ENCODE measurements at regions not wholly inside any gene's neighbourhood (a gene's known extent, or its start where the extent isn't known, plus 50 kb on each side); places are given as distances from the start of the nearest gene placed in this dataset.
A peak's percentile ranks its signal among the peaks of the same experiment; 100 is the strongest.

DNA sequence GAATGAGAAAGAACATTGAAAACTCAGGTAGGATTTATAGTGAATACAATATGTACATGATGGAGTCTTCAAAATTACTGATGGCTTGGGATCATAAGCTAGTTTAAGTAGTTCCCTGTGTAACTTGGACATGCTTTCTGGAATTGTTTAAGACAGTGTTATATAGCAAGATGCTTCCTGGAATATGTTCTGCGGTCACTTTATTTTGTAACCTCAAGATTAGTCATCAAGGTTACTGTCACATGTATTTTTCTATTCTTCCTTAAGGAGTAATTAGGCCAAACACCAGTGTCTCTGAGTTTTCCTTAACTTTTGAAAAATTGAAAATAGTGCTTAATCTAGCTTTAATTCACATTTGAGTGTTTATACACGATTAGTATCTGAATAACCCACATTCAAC is 760.3 kb upstream of the ARRDC4 start:
- Mint-ChIP-seq H3K9me3 (no peaks in the 10 kb centered on the region), H3K36me3 (ENCODE audit: low read depth) (no peaks in the 10 kb centered on the region), H3K27me3 (no peaks in the 10 kb centered on the region), H3K27ac (no peak overlapping the region), H3K4me1 (no peaks in the 10 kb centered on the region), H3K4me3 (no peak overlapping the region)
- ChIA-PET CTCF (no interaction called here), POLR2A (no interaction called here)
- no peak for DNase-seq

DNA sequence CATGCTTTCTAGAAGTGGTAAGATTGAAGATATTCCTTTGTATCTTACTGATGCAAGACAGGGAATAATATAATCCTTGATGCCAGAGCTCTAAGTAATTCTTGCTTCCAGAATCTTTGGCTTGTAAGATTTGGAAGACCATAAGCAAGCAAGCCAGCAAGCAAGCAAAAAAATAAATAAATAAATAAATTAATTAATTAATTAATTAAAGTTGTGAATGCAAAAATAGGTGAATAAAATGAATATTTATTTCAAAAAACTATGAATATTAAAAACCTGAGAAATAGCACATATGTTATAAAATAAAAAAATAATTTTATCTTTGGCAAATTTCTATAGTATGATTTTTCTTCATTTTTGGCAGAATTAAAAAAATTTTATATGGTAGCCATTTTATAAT is 750.2 kb upstream of the ARRDC4 start:
- no peaks in the 10 kb centered on the region for H3K27me3 Mint-ChIP-seq
- no peak overlapping the region for H3K4me3 Mint-ChIP-seq
- ChIA-PET CTCF (no interaction called here), POLR2A (no interaction called here)
- no peaks in the 10 kb centered on the region for H3K9me3 Mint-ChIP-seq
- H3K36me3 Mint-ChIP-seq (ENCODE audit: low read depth): no peaks in the 10 kb centered on the region
- H3K4me1 Mint-ChIP-seq: no peaks in the 10 kb centered on the region
- H3K27ac Mint-ChIP-seq: no peak overlapping the region
- no peak for DNase-seq

DNA sequence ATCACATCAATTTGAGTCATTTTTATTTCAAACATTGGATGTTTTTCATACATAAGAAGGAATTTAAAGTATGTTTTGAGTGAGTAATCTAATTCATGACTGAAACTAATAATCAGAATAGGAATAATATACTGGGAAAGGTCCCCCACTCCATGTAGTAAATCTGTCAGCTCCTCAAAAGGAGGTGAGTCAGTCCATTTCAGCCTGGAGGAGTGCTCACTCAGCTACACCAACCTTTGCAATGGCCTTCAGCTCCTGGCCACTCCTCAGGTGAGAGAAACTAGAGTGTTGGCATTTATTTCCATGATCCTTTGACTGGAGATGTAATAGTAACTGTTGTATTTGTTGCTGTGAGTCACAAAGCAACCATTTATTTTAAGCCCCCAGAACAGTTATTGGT is 744.9 kb upstream of the ARRDC4 start:
- Mint-ChIP-seq H3K9me3 (no peaks in the 10 kb centered on the region), H3K27ac (no peak overlapping the region)

DNA sequence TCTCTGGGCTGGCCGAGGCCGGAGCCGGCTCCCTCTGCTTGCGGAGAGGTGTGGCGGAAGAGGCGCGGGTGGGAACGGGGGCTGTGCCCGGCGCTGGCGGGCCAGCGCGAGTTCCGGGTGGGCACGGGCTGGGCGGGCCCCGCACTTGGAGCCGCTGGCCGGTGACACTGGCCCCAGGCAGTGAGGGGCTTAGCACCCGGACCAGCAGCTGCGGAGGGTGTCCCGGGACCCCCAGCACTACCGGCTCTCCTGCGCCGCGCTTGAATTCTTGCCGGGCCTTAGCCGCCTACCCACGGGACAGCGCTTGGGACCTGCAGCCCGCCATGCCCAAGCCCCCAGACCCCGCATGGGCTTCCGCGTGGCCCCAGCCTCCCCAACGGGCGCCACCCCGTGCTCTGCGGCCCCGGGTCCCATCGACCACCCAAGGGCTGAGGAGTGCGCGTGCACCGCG is 736.3 kb upstream of the ARRDC4 start:
- DNase-seq: no peak
- Mint-ChIP-seq H3K27me3 (no peaks in the 10 kb centered on the region), H3K36me3 (ENCODE audit: low read depth) (no peaks in the 10 kb centered on the region), H3K9me3 (no peaks in the 10 kb centered on the region), H3K27ac (no peak overlapping the region), H3K4me3 (no peak overlapping the region), H3K4me1 (no peaks in the 10 kb centered on the region)
- POLR2A ChIA-PET: no interaction called here
- CTCF ChIA-PET: interaction anchor here (0.7 kb wide), 2 partner anchors 314 to 565 kb away, joined by 3 to 4 read pairs; no protein-coding TSS in a partner anchor

More for the DNA sequence above, 744.9 kb upstream of the ARRDC4 start:
- Mint-ChIP-seq H3K36me3 (ENCODE audit: low read depth) (no peaks in the 10 kb centered on the region), H3K4me1 (no peaks in the 10 kb centered on the region), H3K27me3 (no peaks in the 10 kb centered on the region), H3K4me3 (no peak overlapping the region)
- ChIA-PET POLR2A (no interaction called here), CTCF (no interaction called here)
- no peak for DNase-seq

DNA sequence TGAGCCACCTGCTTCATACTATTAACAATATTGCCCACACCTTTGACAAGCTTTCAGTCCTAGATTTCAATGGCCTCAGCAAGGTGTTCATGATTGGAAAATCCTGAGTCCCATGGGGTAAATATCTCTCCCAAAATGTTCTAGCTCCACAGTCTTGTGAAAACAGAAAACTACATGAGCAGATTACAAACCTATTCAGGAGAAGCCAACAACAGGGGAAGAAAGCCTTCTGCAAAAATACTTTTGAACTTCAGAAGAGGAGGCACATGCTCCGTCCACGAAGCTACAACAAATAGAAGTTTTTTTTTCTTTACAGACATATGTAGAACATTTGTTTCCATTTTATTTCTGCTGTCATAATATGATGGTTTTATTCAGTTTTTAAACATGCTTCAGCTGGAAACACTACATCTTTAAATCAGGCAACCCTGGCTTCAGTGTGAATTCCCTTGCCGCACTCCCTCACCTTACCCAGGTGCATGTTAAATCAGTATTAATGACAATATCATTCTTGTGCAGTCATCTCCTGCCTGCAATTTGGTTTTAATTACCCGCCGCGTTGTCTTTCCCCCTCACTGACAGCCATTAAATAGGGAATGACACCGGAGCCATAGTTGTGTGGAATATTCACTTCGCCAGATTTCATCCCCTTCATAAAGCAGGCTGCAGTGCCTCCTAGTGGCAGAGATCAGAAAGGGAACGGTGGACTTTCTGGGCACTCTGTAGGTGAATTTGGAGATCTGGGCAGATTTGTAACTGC is 725.5 kb upstream of the ARRDC4 start:
- H3K4me1 Mint-ChIP-seq: no peaks in the 10 kb centered on the region
- CTCF ChIA-PET: interaction anchor here (0.6 kb wide), 1 partner anchor 357 kb away, joined by 3 read pairs; no protein-coding TSS in a partner anchor

DNA sequence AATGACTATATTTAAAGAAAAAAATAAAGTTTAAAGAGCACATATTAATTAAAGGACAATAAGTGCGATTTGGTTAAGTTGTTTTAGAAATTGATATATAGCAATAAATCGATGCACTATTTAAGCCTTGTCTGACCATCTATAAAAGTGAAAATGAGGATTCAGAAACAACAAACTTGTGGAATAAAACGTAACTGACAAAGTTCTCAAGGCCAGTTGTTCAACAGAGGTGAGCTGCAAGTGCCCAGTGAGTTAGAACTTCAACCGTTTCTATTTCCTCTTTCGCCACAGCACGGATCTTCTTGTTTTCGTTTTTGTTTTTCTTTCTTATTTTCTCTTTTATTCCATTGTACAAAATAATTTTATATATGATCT is 724.9 kb upstream of the ARRDC4 start:
- H3K9me3 Mint-ChIP-seq: no peaks in the 10 kb centered on the region
- no peak overlapping the region for H3K27ac Mint-ChIP-seq
- H3K4me1 Mint-ChIP-seq: no peaks in the 10 kb centered on the region
- no peaks in the 10 kb centered on the region for H3K27me3 Mint-ChIP-seq
- no peak overlapping the region for H3K4me3 Mint-ChIP-seq
- no peak for DNase-seq
- POLR2A ChIA-PET: no interaction called here
- H3K36me3 Mint-ChIP-seq (ENCODE audit: low read depth): no peaks in the 10 kb centered on the region
- CTCF ChIA-PET: no interaction called here

More for the DNA sequence above, 725.5 kb upstream of the ARRDC4 start:
- H3K9me3 Mint-ChIP-seq: no peaks in the 10 kb centered on the region
- no peak overlapping the region for H3K4me3 Mint-ChIP-seq
- DNase-seq: peak; percentile 30
- no peak overlapping the region for H3K27ac Mint-ChIP-seq
- H3K36me3 Mint-ChIP-seq (ENCODE audit: low read depth): no peaks in the 10 kb centered on the region
- no peaks in the 10 kb centered on the region for H3K27me3 Mint-ChIP-seq
- POLR2A ChIA-PET: no interaction called here

DNA sequence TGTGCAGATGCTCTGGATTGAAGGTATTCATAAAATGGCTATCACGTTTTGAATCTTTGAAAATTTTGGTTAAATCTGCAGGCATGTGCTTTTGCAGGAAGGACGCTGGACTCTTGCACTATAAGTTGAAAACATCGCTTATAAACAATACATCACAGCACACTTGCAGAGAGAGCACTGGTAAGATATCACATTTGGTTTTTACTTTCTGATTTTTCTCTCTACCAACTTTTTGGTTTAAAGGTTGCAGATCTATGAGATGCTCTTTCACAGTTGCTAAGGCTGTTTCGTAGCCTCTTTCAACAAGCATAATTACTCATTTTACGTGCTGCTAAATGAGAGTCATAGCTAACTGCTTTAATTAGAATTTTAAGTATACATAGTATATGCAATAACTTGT is 724.4 kb upstream of the ARRDC4 start:
- DNase-seq: no peak
- Mint-ChIP-seq H3K36me3 (ENCODE audit: low read depth) (no peaks in the 10 kb centered on the region), H3K4me3 (no peak overlapping the region), H3K9me3 (no peaks in the 10 kb centered on the region), H3K27me3 (no peaks in the 10 kb centered on the region), H3K4me1 (no peaks in the 10 kb centered on the region), H3K27ac (no peak overlapping the region)
- ChIA-PET CTCF (no interaction called here), POLR2A (no interaction called here)

DNA sequence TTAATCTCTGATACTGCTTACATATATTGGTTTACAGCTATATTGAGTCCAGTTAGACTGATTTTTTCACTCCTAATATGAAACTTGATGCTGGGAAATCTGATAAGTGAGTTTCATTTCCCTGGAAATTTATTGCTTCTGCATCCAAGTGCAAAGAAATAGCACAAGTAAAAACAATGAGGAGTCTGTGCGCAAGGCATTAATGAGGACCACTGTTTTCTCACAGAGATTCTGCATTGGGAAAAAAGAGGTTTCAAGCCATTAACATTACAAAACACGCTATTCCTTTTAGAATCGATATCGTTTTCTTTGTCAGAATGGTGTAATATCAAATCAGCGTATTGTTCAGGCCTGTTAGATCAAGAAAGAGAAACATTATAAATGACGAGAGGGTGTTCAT is 723.3 kb upstream of the ARRDC4 start:
- ChIA-PET CTCF (no interaction called here), POLR2A (no interaction called here)
- no peaks in the 10 kb centered on the region for H3K9me3 Mint-ChIP-seq
- DNase-seq: no peak
- H3K27ac Mint-ChIP-seq: no peak overlapping the region
- no peak overlapping the region for H3K4me3 Mint-ChIP-seq
- H3K27me3 Mint-ChIP-seq: no peaks in the 10 kb centered on the region
- no peaks in the 10 kb centered on the region for H3K36me3 Mint-ChIP-seq (ENCODE audit: low read depth)
- H3K4me1 Mint-ChIP-seq: no peaks in the 10 kb centered on the region

DNA sequence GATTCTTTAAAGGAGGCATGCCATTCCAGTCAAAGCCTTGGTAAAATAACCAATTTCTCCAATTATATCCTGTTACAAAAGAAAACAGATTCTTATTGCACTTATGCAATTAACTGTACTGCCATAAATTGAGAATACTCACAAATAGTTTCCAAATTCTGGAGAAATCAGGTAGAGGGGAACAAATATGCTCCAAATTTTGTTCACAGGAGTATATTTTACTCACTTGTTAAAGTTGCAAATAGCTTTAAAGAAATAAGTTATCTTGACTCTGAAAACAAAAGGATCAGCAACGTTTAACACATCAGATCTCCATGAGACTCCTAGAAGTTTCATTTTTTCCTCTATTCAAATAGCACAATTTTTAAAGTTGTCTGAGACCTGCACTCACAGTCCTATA is 712.1 kb upstream of the ARRDC4 start:
- no peak overlapping the region for H3K27ac Mint-ChIP-seq
- POLR2A ChIA-PET: no interaction called here
- H3K27me3 Mint-ChIP-seq: no peaks in the 10 kb centered on the region
- H3K4me3 Mint-ChIP-seq: no peak overlapping the region
- CTCF ChIA-PET: no interaction called here
- no peaks in the 10 kb centered on the region for H3K9me3 Mint-ChIP-seq
- H3K4me1 Mint-ChIP-seq: no peaks in the 10 kb centered on the region
- no peak for DNase-seq
- H3K36me3 Mint-ChIP-seq (ENCODE audit: low read depth): no peaks in the 10 kb centered on the region

DNA sequence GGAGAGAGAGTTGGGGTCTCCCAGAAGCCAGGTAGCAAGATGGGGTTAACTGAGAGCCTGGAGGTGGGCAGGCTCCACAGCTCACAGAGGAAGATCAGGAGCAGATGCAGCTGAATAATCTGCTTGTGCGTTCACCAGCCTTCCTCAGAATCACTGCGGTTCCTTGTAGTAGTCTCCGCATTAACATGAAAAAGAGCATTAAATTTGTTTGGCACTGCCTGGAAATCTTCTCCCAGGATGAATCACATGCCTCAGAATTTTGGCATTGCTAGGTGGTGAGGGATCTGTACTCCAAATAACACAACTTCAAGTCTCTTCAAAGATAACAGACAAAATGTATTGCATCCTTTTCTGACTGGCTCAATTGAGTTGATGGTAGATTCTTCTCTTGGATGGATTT is 700.6 kb upstream of the ARRDC4 start:
- no peak for DNase-seq
- Mint-ChIP-seq H3K27ac (no peak overlapping the region), H3K9me3 (peaks cover 3% of the 10 kb centered on the region), H3K36me3 (ENCODE audit: low read depth) (no peaks in the 10 kb centered on the region), H3K27me3 (no peaks in the 10 kb centered on the region), H3K4me3 (no peak overlapping the region), H3K4me1 (no peaks in the 10 kb centered on the region)
- ChIA-PET POLR2A (no interaction called here), CTCF (interaction anchor here (0.7 kb wide), 1 partner anchor 218 kb away, joined by 3 read pairs; no protein-coding TSS in a partner anchor)

DNA sequence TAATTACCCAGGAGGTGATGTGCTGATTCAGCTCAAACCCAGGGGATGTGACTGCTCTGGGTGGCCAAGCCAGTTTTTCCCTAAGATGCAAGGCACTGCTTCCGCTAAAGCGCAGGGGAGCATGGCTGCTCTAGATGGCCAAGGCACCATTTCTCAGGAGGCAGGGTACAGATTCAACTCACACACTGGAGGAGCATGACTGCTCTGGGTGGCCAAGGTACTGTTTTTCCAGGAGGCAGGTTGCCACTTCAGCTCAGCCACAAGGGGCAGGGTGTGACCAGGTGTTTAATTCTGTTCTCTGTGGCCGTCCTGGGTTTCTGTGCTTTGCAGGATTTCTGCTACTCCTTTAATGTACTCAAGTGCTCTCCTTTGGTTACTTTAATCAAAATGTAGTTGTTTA is 659.3 kb upstream of the ARRDC4 start:
- no peak for DNase-seq
- Mint-ChIP-seq H3K27me3 (no peaks in the 10 kb centered on the region), H3K4me3 (no peak overlapping the region), H3K27ac (no peak overlapping the region), H3K4me1 (no peaks in the 10 kb centered on the region), H3K36me3 (ENCODE audit: low read depth) (no peaks in the 10 kb centered on the region), H3K9me3 (peaks cover 3% of the 10 kb centered on the region)
- ChIA-PET POLR2A (no interaction called here), CTCF (no interaction called here)

DNA sequence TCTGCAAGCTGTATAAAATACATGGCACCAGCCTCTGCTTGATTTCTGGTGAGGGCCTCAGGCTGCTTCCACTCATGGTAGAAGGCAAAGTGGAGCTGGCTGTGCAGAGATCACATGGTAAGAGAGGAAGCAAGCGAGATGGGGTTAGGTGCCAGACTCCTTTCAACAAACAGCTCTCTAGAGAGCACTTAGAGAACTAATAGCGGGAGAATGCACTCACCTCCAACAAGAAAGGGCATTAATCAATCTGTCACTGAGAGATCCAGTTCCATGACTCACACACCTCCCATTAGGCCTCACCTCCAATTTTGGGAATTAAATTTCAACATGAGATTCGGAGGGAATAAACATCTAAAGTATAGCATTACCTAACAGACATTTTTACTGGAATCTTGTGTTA is 644.1 kb upstream of the ARRDC4 start:
- H3K27me3 Mint-ChIP-seq: no peaks in the 10 kb centered on the region
- ChIA-PET CTCF (no interaction called here), POLR2A (no interaction called here)
- H3K36me3 Mint-ChIP-seq (ENCODE audit: low read depth): no peaks in the 10 kb centered on the region
- DNase-seq: no peak
- H3K4me3 Mint-ChIP-seq: no peak overlapping the region
- H3K9me3 Mint-ChIP-seq: peaks cover 2% of the 10 kb centered on the region
- no peak overlapping the region for H3K27ac Mint-ChIP-seq
- H3K4me1 Mint-ChIP-seq: no peaks in the 10 kb centered on the region

DNA sequence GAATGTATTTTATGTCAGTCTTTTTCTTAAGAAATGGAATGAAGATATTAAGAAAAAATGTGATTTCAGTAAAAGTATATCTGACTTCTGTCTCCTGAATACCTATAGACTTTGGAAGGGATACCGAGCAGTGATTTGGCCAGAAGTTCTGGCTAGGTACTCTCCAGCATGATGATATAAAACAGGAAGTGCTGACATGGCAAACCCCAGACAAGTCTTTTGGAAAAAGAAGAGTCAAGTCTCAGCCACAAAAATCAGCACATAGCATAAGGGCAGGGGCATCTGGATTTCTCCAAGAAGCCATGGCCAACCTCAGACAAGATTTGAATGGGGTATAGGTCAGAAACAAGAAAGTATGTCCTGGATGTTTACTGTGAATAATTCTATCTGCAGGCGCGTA is 643.3 kb upstream of the ARRDC4 start:
- H3K27me3 Mint-ChIP-seq: no peaks in the 10 kb centered on the region
- H3K36me3 Mint-ChIP-seq (ENCODE audit: low read depth): no peaks in the 10 kb centered on the region
- H3K4me3 Mint-ChIP-seq: no peak overlapping the region
- ChIA-PET POLR2A (no interaction called here), CTCF (no interaction called here)
- no peak for DNase-seq
- H3K4me1 Mint-ChIP-seq: no peaks in the 10 kb centered on the region
- no peak overlapping the region for H3K27ac Mint-ChIP-seq
- peaks cover 2% of the 10 kb centered on the region for H3K9me3 Mint-ChIP-seq

DNA sequence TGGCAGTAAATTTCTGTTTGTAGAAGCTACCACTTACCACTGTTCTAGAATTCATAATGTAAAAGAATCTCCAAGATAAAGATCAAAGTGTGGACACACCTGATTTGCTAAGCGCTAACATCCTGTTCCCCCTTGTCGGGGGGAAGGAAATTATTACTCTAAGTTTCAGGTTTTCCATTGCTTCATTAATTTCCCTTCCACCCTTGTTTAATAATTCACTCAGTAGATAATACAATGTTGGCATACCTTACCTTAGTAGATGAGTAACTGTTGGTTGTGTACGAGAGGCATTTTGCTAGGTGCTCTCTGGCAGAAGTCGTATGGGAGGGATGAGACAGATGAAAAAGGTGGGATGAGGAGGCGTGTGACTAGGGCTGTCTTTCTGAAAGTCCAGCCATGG is 641.2 kb upstream of the ARRDC4 start:
- CTCF ChIA-PET: no interaction called here
- Mint-ChIP-seq H3K4me1 (no peaks in the 10 kb centered on the region), H3K27me3 (no peaks in the 10 kb centered on the region), H3K27ac (no peak overlapping the region), H3K36me3 (ENCODE audit: low read depth) (no peaks in the 10 kb centered on the region), H3K9me3 (peaks cover 6% of the 10 kb centered on the region), H3K4me3 (no peak overlapping the region)
- POLR2A ChIA-PET: no interaction called here
- DNase-seq: no peak

Data from activated CD4-positive, alpha-beta T cell treated with anti-CD3 and anti-CD28 coated beads, Interleukin-2, amount 10 ng/mL, durations not matched to agents 7 days and 5 days (primary cell).